Inflammatory macrophage treated with lipopolysaccharide for 1 hour (primary cell): ENCODE measurements at regions not wholly inside any gene's neighbourhood (a gene's known extent, or its start where the extent isn't known, plus 50 kb on each side); places are given as distances from the start of the nearest gene placed in this dataset.
"Not testable (repeated sequence)": the region's sequence is repeated elsewhere in the genome, so short reads cannot be mapped to it uniquely, and the experiment has no call there.

Experiments
- DNase-seq, 2 donors: peaks; one replicate each; pipeline ENCODE4 v3.0.0-alpha.2; 2020 to 2022

GRCh38 chr13:55583953-55584593, 1556.6 kb upstream of the PRR20A start:
- DNase-seq = no peak

- no peak for DNase-seq
Measured at GRCh38 chr13:55602784-55603183, 1537.9 kb upstream of the PRR20A start.

GRCh38 chr13:55606045-55606665, 1534.6 kb upstream of the PRR20A start:
- no peak for DNase-seq

- DNase-seq = no peak
Measured at GRCh38 chr13:55613429-55614187, 1527.1 kb upstream of the PRR20A start.

- DNase-seq = no peak
Measured at GRCh38 chr13:55615081-55615480, 1525.6 kb upstream of the PRR20A start.

GRCh38 chr13:55617241-55617640, 1523.5 kb upstream of the PRR20A start:
- DNase-seq = no peak

DNA sequence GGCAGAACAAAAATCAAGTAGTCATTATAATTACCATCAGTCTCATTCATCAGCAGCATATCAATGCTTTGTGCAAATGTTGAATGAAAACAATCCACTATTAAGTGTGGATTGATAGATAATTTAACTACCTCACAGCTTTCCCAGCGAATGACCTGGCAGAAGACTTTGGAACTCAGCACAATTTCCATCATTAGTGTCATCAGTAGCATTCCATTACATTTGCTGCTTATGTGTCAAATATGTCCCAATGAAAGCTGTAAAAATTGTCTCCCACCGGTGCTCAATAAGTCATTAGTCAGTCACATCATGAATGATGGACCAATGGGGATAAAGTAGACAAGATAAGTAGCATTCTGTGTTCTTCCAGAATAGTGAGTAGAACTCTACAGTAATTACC, 1513.5 kb upstream of the PRR20A start:
- DNase-seq = no peak

GRCh38 chr13:55632402-55632801, 1508.3 kb upstream of the PRR20A start:
- no peak for DNase-seq

DNA sequence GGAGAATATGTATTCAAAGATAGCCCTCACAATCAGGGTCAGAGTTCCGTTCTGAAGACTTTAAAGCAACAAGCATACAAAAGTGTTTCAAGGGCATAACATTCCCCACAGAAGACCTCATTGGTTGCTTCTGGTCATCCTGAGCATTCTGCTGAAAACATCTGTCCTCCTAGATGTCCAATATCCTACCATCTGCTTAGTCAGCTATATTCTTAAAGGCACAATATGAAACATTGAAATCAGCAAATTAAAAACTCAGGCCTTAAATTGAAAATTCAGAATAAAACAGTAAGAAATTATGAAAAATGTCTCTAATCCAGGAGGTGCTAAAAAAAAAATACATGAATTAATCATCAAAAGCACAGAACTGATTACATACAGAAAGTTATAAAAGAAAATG, 1491.2 kb upstream of the PRR20A start:
- no peak for DNase-seq

GRCh38 chr13:55652657-55653056, 1488.1 kb upstream of the PRR20A start:
- DNase-seq = no peak

- DNase-seq = no peak
Measured at GRCh38 chr13:55653497-55653896, 1487.2 kb upstream of the PRR20A start.

- no peak for DNase-seq
Measured at GRCh38 chr13:55654243-55654642, 1486.5 kb upstream of the PRR20A start.

DNA sequence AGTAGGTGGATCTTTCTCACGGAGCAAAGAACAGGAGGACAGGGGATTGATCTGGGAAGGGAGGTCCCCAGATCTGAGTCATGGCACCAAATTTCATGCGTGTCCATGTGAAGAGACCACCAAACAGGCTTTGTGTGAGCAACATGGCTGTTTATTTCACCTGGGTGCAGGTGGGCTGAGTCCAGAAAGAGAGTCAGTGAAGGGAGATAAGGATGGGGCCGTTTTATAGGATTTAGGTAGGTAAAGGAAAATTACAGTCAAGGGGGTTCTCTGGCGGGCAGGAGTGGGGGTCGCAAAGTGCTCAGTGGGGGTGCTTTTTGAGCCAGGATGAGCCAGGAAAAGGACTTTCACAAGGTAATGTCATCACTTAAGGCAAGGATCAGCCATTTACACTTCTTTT, 1480.5 kb upstream of the PRR20A start:
- DNase-seq = not testable (repeated sequence)

DNA sequence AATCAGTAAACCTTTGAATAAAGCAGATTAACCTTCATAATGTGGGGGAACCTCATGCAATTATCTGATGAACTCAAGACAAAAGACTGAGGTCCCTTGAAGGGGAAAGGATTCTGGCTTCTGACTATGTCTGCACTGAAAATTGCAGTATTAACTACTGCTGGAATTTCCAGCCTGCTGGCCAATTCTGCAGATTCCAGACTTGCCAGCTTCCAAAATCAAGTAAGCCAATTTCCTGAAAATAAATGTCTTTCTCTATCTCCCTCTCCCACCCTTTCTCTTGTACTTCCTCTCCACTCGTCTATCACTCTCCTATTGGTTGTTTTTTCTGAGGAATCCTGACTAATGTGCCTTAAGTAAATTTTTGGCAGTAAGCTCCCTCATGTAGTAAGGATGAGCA, 1479.9 kb upstream of the PRR20A start:
- DNase-seq = no peak

- no peak for DNase-seq
Measured at GRCh38 chr13:55661505-55661904, 1479.2 kb upstream of the PRR20A start.

- no peak for DNase-seq
Measured at GRCh38 chr13:55664178-55664577, 1476.5 kb upstream of the PRR20A start.

DNA sequence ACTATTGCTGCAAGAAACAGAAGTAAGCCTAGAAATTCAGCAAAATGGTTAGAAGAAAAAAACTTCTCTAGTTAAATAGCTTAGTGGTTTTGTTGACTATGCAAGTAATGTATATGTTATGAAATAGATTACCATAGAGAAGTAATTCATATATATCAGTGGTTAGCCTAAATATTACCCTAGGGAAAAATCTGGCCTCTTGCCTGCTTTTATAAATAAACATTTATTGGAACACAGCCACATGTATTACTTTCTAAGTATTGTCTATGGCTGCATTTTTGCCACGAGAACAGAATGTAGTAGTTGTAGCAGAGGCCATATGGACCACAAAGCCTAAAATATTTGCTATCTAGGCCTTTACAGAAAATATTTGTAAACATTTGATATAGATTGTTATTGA, 1471.7 kb upstream of the PRR20A start:
- no peak for DNase-seq

DNA sequence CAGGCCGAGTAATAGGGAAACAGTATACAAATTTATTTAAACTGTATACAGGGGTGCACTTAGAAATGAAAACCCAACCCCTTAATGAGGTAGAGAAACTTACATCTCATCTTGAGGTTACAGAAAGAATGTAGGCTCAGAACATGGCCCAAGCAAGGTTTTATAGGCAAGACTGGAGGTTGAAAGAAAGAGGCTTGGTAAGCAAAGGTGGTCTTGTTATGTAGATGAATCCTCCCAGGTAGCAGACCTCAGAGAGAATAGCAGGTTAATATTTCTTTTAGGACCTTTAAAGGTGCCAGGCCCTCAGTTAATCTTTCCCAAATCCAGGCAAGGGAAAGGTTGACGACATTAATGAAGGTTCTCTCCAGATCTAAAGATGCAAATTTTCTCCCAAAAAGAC, 1466.8 kb upstream of the PRR20A start:
- no peak for DNase-seq

DNA sequence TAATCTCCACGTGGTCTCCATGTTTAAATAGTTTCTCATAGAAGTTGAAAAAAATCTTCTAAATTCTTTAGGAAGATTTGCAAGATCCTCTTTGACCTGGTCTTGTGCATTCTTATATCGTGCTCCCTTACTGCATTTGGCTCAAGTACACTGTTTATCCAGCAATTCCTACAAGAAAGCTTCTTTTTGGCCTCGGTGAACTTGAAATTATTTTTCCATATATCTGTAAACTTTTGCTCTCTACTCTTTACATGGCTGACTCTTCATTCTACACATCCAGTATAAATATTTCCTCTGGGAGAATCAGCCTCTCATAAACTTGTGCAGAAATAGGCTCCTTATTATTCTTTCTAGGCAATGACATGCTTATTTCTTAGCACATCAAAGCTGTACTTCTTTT, 1457.9 kb upstream of the PRR20A start:
- no peak for DNase-seq

GRCh38 chr13:55705526-55705925, 1435.2 kb upstream of the PRR20A start:
- no peak for DNase-seq

GRCh38 chr13:55705971-55706370, 1434.7 kb upstream of the PRR20A start:
- no peak for DNase-seq

DNA sequence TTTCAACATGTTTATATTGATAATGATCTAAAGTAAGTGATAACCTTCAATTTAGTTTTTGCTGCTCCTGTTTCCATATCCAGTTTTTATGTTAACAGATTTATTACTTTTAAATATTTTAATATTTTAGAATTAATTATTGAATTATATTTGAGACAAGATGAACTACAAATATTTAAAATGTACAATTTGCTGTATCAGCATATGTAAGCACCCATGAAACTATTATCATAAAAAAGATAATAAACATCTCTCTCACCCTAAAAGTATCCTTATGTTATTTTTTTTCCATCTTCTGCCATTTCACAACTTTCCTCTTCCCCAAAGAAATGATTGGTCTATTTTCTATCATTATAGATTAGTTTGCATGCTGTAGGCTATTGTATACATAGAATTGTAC, 1426.6 kb upstream of the PRR20A start:
- no peak for DNase-seq

GRCh38 chr13:55727683-55728082, 1413.0 kb upstream of the PRR20A start:
- DNase-seq = no peak

- no peak for DNase-seq
Measured at GRCh38 chr13:55728247-55728646, 1412.5 kb upstream of the PRR20A start.
